Gastrocnemius medialis (tissue), 4 donors: ENCODE measurements at regions not wholly inside any gene's neighbourhood (a gene's known extent, or its start where the extent isn't known, plus 50 kb on each side); places are given as distances from the start of the nearest gene placed in this dataset.

ENCODE experiments used
- POLR2A ChIP-seq, 2 donors: fragments of 450-650 bp; IDR thresholded peaks; one replicate each; pipeline ENCODE4 v1.6.1; 2017; ENCODE audit warnings: antibody characterized with exemption in 2 of 2, mild to moderate bottlenecking in 2 of 2, moderate library complexity in 2 of 2
- TF ChIP-seq, protein P1 (sequence below), 5 experiments: fragments of 450-650 bp in 3 of 5; fragments of 200-600 bp in 2 of 5; sonication (generic) in 2 of 5; IDR thresholded peaks in 4 of 5; conservative IDR thresholded peaks in 1 of 5; 1 replicate in 4 of 5; 2 replicates in 1 of 5; pipeline ENCODE4 v1.5.1; 2016 to 2019; ENCODE audit warnings: antibody characterized with exemption in 5 of 5, mild to moderate bottlenecking in 3 of 5, moderate library complexity in 3 of 5

DNA sequence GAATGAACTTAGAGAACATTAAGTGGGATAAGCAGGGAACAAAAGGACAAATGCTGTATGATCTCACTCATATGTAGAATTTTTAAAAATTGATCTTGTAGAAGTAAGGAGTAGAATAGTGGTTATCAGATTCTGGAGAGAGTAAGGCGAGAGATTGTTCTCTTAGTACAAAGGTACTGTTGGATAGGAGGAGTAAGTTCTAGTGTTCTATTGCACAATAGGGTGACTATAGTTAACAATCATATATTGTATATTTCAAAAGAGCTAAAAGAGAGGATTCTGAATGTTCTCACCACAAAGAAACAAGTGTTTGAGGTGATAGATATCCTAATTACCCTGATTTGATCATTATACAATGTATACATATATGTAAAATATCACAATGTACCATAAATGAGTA lies 735.9 kb downstream of the NCAM2 start:
- TF ChIP-seq, protein P1, sequence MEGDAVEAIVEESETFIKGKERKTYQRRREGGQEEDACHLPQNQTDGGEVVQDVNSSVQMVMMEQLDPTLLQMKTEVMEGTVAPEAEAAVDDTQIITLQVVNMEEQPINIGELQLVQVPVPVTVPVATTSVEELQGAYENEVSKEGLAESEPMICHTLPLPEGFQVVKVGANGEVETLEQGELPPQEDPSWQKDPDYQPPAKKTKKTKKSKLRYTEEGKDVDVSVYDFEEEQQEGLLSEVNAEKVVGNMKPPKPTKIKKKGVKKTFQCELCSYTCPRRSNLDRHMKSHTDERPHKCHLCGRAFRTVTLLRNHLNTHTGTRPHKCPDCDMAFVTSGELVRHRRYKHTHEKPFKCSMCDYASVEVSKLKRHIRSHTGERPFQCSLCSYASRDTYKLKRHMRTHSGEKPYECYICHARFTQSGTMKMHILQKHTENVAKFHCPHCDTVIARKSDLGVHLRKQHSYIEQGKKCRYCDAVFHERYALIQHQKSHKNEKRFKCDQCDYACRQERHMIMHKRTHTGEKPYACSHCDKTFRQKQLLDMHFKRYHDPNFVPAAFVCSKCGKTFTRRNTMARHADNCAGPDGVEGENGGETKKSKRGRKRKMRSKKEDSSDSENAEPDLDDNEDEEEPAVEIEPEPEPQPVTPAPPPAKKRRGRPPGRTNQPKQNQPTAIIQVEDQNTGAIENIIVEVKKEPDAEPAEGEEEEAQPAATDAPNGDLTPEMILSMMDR (IDR thresholded peaks at IDR 0.05 in 4 of 5, conservative IDR thresholded peaks at IDR 0.05 in 1 of 5), result no peak
- no peak for TF ChIP-seq POLR2A (IDR thresholded peaks at IDR 0.05)
